ENCODE measurements at regions not wholly inside any gene's neighbourhood (a gene's known extent, or its start where the extent isn't known, plus 50 kb on each side); places are given as distances from the start of the nearest gene placed in this dataset.
"Not testable (repeated sequence)": the region's sequence is repeated elsewhere in the genome, so short reads cannot be mapped to it uniquely, and the experiment has no call there.

- no peak for DNase-seq
These were observed 1332.5 kb downstream of the BRD1 start for GRCh38 chr22:48494968-48495750.

GRCh38 chr22:48494256-48494967 lies 1333.3 kb downstream of the BRD1 start:
- no peak for DNase-seq

GRCh38 chr22:48493733-48494132 lies 1333.9 kb downstream of the BRD1 start:
- no peak for DNase-seq

- DNase-seq, result peak; percentile 18
These were observed 1335.0 kb downstream of the BRD1 start for GRCh38 chr22:48492366-48493320.

- DNase-seq, result no peak
These were observed 1336.2 kb downstream of the BRD1 start for GRCh38 chr22:48491451-48491941.

- no peak for DNase-seq
These were observed 1336.9 kb downstream of the BRD1 start for GRCh38 chr22:48490500-48491411.

- no peak for DNase-seq
These were observed 1337.8 kb downstream of the BRD1 start for GRCh38 chr22:48489551-48490499.

GRCh38 chr22:48488611-48489511 lies 1338.8 kb downstream of the BRD1 start:
- no peak for DNase-seq

- DNase-seq, result no peak
These were observed 1339.5 kb downstream of the BRD1 start for GRCh38 chr22:48488149-48488551.

GRCh38 chr22:48486558-48486957 lies 1341.1 kb downstream of the BRD1 start:
- no peak for DNase-seq

- no peak for DNase-seq
These were observed 1341.5 kb downstream of the BRD1 start for GRCh38 chr22:48486134-48486532.

GRCh38 chr22:48485149-48486133 lies 1342.2 kb downstream of the BRD1 start:
- DNase-seq, result no peak

GRCh38 chr22:48483764-48484528 lies 1343.7 kb downstream of the BRD1 start:
- DNase-seq, result no peak

- DNase-seq, result no peak
These were observed 1344.9 kb downstream of the BRD1 start for GRCh38 chr22:48482771-48483170.

- not testable (repeated sequence) for DNase-seq
These were observed 1345.5 kb downstream of the BRD1 start for GRCh38 chr22:48482198-48482597.

GRCh38 chr22:48481748-48482147 lies 1345.9 kb downstream of the BRD1 start:
- DNase-seq, result no peak

GRCh38 chr22:48478529-48479265 lies 1349.0 kb downstream of the BRD1 start:
- DNase-seq, result no peak

Data from NCI-H1048 (cell line).